Right forelimb (tissue), 1 donor: ENCODE measurements at regions not wholly inside any gene's neighbourhood (a gene's known extent, or its start where the extent isn't known, plus 50 kb on each side); places are given as distances from the start of the nearest gene placed in this dataset.

Experiments
- DNase-seq: peaks from one replicate; pipeline ENCODE4 v3.0.0-alpha.2; 2018

DNA sequence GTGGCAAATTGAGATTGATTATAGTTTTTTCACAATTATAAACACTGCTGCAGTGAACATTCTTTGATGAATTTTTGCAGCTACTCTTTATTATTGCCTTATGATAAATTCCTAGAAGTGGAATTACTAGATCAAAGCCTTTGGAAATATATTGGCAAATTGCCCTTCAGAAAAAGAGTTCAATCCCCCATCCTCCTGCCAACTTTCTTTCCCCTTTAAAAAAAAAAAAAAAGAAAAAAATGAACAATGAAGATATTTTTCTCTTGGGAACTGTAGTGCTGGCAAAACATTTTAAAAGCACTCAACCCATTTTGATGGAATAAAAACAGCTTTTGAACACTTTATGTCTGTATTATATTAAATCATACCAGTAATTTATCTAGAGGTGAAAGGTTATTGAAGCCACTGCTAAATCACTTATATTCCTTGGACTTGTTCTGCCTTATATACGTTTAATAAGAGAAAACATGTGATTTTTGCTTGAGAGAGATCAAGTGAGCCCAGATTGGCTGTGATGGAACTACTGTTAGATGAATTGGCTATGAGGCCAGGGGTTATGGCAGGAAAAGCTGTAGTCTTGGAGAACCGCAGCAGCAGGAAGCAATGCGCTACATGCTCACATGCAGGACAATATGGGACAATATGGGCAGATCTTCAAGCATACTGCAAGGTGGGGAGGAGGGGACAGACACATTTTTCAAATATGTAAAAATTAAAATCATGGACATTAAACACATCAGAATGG, 212.8 kb upstream of the C2CD4B start:
- DNase-seq: no peak

DNA sequence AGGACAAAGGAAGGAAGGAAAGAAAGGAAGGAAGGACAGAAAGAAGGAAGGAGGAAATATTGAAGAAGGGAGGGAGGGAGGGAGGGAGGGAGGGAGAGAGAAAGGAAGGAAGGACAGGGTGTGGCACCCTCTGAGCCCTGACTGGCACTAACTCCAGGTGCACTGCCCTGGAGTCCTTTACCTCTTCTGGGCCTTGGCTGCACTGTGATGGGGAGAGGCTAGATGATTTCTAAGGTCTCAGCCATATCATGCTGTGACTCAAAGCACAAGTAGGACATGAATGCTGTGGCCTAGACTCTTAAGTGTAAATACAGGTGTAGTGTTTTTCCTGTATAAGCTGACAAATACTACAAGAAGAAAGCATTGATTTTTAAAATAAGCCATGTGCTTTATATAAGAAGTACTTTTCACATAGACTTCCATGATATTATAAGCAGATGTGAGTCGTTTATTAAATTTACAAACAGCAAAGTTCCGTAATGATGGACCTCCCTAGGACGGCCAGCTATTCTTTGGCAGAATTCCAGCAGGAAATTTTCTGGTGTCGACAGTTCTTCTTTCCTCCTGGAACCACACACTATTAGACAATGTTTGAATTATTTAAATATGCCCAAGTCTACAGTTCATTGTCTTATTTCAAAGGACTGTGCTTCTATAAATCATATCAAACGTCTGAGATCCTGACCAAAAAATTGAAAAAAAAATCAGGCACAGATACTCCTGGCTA, 213.8 kb upstream of the C2CD4B start:
- no peak for DNase-seq

DNA sequence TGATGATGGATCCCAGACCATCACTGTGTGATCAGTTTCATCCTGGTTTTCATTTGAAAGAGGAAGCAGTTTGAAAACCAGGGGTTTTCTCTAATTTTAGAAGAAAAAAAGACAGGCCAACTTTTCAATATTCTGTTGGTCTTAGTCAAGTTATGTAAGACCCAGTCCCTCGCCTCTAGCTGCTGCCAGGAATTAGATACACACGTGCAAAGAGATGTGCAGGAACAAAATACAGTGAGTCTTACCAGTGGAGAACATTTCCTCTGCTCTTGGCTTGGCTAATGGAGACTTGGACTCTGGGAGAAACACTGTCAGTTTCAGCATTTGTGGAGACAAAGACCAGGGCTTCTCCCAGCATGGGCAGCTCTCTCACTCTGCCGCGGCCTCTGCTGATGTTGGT, 214.9 kb upstream of the C2CD4B start:
- no peak for DNase-seq

DNA sequence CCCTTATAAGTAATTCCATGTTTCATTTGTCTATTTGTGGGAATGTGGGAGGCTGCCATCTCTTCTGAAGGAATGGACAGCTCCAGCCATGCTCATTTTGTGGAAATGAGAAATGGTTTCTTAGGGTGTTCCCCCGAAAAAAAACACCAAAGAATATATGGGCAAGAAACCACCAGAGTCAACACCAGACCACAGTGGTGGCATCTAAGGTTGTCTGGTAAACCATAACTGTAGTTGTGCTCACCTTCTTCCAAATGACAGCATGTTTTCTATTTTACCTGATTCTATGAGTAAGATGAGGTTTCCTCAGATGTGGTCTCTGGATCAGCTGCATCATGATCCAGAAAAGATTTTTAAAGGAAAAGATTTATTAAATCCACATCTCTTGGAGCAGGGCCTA, 217.0 kb upstream of the C2CD4B start:
- DNase-seq: no peak

DNA sequence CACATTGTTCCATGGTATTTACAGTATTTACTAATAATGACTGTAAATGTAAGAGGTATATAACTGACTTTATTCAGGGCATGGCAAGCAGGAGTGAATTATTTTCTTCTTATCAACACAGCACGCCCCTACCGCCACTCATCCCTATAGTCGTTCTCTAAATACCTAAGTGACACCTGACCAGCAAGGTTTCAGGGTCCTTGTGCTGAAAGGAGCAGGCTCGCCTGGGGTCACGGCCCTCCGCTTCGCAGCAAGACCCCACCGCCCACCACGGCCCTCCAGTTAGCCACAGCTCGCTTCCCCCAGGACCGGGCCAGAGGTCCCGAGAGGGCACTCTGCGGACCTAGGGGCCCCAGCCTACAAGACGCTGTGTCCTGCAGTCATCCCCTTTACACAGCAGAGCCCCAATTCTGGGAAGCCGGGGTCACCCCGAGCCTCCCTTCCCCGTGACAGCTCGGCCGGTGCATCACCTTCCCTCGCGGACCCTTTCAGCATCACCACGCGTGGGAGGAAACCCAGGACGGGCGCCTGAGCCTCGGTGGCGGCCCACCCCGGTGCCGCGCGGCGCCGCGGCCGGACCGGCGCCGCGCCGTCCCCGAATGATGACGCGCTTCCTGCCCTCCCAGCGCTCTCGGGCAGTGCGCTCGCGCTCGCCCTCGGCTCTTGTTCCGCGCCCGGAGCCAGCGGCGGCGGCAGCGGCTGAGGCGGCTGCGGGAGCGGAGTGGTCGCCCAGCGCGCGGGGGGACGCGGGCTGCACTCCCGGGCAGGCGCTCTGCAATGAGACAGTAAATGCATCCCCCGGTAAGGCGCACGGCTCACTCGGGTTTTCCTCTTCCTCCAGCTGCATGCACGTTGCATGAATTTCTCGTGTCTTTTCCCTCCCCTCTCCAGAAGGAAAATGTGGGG, 225.1 kb upstream of the C2CD4B start, which contains the start of gene TLN2:
TSS of gene TLN2 (plus strand) at position 666 of the 906 bp plus-strand sequence.
- peak; percentile 89 for DNase-seq

DNA sequence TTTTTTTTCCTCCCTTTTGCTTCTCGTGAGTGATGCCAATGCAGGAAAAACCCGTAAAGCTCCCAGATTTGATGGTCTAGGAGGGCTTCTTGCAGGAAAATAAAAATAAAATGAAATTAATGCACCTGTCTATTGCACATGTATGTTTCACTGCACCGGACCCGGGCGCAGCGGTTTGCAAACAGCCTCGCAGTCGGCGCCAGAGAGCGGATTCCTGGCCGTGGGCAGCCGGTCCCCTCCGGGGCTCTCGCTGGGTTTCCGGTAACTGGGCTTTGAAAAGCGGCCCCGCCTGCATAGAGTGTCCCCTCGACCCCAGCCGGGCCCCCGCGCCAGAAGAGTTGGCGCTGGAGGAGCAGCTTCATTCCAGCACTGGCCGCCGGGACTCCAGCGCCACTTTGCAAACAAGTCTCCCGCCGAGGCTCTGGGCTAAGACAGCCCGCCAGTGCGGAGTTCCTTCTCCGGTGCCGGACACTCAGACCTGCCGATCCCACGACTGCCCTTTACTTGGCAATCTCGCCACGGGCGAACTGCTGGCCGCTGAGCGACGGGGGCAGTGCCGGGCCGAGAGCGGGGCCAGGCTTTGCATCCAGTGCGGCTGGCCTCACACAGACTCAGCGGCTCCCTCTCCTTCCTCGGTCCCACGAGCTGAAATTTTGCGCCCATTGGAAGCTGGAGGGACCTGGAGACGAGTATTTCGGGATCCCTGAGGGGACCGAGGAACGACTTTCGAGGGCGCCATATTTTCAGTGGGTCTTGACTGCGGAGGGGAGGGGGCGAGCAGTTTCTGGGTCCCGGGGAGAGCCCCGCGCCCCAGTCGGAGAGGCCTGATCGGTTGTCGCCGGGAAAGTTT, 225.9 kb upstream of the C2CD4B start:
- peak; percentile 77 for DNase-seq

DNA sequence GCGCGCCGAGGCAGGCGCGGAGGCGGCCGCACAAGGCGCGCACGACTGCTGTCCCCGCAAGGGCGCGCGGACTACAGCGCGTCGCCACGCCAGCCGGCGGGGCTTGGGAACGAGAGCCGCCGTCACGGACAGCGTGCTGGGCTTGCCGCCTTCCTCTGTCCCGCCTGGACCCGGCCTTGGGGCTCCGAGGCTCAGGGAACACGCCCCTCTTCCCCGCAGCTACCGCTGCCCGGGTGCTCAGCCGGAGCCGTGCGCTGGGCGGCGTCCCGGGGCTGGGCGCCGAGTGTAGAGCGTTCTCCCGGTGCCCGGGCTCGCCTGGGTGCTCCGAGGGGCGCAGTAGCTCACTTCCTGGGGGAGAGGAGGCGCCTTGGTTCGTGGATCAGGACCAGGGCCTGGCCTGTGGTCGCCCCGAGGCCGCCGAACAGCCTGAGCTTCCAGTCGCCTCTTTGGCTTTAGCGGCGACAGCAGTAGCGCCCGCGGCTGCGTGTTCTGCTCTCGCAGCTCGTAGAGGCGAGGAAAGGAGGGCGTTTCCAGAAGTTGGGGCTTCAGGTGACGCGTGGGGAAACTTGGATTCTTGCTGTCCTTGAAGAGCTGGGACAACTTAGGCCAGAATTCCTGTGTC, 226.7 kb upstream of the C2CD4B start:
- DNase-seq: peak; percentile 78

DNA sequence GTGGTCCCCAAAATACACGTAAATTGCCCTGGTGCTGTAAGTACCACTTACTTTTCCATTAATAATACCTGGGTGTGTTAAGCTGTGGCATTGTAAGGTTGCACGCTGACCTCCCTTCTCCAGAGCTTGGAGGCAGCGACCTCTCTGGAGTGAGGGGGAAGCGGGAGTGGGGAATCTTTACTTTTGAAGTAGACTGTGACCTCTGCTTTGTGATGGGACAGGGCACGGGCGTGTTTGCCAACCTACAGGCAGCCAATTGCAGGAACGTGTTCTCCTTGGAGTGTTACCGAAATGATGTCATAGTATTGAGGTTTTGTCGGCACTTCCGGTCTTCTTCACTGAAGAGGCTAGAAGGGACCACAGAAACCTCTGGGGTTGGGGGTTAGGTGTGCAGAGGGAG, 227.3 kb upstream of the C2CD4B start:
- no peak for DNase-seq

DNA sequence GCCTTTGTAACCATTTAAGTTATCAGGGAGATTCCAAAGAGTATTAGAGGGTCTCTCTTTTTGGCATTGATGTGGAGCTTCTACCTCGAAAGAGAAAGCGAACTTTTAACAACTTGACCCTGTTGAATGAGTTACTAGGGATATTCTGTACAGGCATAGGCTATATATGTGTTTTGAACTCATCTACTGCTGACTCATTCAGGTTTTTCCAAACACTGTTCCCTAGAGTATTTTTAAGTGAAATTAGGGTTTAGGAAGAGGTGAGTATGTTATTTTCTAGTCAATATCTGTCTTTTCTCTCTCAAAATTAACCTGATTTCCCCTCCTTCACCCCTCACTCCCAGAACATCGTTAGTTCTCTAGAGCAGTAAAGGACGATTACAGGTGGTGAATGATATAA, 228.1 kb upstream of the C2CD4B start:
- DNase-seq: no peak

DNA sequence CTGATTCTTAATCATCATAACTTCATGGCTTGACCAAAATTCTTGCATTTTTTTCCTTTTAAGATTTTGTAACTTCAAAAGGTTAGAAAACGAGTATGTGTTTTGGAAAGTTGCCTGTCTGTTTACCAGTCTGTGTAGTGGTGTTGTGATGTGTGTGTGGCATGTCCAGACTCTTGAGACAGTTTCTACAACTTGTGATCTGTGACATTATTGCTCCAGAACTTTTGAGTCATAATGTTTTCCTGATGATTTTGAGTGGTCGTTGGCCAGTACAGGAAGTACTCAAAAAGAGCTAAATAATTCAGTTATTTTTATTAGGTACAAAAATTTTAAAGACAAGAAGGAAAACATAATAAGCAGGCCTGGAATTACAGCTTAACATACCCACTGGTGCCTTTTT, 229.0 kb upstream of the C2CD4B start:
- no peak for DNase-seq

DNA sequence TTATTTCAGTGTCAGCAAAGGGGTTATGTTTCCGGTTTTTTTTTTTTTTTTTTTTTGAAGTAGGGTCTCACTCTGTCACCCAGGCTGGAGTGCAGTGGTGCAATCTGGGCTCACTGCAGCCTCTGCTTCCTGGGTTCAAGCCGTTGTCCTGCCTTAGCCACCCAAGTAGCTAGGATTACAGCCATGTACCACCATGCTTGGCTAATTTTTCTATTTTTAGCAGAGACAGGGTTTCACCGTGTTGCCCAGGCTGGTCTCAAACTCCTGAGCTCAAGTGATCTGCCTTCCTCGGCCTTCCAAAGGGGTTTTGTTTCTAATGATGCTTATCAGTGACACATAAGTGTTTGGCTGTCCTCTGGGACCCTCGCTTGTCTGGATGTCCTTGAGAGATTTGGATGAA, 235.7 kb upstream of the C2CD4B start:
- no peak for DNase-seq

DNA sequence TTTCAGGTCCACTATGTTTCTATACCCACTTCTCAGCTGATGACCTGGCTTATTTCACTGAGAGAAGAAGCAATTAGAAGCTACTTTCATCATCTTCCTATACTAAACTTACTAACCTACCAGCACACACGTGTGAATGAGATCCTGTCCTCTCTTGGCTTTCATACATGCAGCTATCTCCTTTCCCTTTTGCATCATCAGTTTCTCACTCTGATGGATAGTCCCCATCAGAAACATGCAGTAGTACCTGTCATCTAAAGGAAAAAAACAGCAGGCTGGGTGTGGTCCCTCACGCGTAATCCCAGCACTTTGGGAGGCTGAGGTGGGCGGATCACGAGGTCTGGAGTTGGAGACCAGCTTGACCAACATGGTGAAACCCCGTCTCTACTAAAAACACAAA, 237.6 kb upstream of the C2CD4B start:
- DNase-seq: no peak

DNA sequence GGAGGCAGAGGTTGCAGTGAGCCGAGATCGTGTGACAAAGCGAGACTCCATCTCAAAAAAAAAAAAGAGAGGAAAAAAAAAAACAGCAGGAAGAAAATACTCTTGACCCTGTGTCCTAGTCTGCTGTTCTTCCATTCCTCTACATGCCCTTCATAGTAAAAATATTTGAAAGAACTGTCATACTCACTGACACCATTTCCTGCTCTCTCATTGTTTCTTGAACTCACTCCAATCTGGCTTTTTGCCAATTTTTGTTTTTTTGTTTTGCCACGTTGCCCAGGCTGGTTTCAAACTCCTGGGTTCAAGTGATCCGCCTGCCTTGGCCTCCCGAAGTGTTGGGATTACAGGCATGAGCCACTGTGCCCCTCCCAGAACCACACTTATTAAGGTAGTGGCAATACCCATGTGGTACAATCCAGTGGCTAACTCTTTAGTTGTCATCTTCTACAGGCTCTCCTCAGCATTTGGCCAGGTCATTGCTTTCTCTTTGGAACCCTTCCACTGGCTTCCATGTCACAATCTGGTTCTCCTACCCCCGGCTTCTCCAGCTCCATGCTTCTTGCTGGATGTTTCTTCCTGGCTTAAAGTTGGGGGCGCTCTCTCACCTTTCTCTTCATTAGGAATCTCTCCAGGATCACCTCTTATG, 238.2 kb upstream of the C2CD4B start:
- no peak for DNase-seq

DNA sequence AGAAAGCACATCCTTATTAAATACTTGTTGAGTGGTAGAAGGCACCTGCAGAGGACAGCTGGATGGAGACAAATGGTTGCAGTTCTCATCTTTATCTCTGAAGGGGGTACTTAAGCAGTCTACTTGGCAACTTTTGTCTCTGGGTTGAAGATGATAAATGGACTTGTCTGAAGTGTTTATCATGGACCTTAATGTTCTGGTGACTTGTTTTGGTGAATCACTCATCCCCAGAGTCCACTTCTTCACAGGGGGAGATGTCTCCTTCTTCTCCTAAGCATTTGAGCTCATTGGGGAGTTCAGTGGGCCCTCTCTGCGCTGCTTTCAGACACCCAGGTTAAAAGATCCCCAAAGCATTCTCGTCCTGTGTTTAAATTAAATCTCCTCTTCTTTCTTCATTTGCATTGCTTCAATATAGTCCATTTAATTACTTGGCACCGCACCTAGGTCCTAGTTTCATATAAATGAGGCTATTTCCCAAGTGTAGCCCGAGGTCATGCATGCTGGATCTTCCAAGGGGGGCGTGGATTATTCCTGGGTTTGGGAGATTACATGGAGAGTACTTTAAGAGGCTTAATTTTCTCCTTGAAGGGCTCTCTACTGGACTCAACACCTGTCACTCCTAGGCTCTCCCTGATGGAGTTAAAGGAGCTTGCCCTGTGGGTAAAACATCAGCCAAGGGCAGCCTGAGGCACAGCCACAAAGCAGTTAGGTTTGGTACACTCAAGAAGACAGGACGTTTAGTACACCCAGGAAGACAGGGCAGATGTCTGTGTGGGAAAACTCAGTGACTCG, 239.3 kb upstream of the C2CD4B start:
- DNase-seq: no peak

DNA sequence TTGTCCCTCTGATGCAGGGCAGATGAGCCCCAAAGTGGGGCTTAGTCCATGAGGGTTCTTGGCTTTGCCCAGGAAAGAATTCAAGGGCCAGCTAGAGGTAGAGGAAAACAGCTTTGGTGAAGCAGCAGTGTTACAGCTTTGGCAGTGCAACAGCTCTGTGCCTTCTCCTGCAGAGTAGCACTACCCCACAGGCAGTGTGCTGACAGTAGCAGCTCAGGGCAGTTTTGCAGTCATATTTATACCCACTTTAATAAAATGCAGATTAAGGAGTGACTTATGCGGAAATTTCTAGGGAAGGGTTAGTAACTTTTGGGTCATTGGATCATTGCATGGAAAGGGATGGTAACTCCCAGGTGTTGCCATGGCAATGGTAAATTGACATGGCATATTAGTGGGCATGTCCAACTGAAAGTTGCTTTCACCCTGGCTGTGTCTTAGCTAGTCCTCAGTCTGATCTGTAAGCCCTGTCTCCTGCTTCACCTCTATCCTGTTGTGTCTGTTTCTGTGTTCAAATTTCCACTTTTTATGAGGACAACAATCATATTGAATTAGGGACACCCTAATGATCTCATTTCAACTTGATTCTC, 241.3 kb upstream of the C2CD4B start:
- DNase-seq: no peak

DNA sequence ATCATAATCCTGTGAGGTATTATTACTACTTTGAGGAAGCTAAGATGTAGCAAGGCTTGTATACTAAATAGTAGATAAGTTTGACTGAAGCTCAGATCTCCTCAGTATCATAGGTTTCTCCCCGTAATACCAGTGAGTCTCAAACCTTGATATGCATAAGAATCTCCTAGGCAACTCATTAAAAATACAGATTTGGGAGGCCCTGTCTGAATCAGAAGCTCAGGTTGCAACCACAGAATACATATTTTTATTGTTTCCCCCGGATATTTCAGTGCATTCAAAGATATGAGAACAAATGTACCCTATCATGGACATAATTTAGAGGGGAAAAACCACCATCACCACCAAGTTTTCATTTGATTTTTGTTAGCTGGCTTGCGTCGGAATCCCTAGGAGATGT, 242.1 kb upstream of the C2CD4B start:
- no peak for DNase-seq

DNA sequence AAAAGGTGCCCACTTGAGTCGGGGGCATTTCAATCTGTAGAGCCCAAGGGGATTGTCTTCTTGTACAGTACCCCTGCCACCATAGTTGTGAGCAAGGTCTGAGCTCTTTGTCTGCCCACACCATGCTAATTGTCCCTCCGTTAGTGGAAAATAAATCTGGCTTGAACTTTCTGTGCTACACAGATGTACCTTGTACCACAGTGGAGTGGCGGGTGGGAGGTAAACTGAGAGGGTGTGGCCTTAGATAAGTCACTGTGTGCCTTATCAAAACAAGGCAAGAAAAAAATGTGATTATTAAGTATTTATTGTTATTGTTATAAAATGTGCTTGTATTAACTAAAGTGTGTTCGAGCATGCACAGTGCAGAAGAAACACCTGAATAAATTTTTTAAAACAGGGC, 242.9 kb upstream of the C2CD4B start:
- no peak for DNase-seq

DNA sequence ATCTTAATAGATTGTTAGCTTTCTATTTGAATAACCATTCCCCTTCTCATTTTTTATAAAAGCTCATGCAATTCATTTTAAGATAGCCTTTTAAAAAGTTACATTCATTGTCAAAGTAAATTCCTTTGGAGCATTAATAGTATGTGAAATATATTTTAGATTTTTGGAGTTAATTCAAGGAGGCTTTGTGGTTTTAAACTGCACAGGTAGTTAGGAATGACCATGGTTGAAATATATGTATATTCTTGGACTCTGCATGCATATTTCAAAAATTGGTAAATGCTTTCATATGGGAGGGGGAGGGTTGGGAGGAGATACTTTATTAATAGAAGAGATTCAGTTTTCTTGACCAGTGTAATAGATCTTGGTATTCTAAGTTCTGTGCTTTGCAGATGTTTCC, 244.4 kb upstream of the C2CD4B start:
- DNase-seq: no peak

DNA sequence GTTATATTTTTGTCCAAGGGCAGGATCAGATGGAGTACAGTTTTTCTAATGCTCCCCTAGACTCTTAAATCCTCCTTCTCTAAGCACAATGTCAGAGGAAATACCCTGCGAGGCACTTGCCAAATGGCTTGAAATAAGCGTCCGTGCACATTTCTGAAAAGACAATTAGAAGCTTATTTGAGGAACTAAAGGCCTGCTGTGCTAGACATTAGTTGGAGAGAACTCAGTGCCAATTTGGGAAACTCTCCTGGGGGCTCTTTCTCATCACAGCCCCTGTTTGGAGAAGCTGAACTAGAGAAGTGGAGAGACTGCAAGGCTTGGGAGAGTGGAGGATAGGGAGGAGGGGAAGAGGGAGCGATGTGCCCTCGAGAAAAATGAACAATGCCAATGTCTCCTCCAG, 247.6 kb upstream of the C2CD4B start:
- DNase-seq: no peak

DNA sequence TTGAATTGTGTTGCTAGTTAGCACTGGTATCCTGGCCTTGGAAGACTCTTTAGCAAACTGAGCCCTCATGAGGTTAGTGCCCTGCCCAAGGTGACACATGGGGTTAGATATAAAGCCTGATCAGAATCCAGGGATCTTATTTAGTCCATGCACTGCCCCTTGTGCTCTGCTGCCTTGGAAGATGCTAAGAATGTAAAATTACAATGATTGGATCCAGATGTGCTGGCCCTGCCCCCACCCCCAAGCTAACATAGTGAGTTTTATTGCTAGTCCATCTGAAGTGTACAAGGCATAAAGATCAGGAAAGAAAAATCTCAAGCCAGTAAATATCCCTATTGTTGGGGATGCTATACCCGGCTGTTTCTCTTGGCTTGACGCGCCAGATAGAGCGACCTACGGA, 248.1 kb upstream of the C2CD4B start:
- peak; percentile 70 for DNase-seq
